Right forelimb (tissue), 1 donor: ENCODE measurements at regions not wholly inside any gene's neighbourhood (a gene's known extent, or its start where the extent isn't known, plus 50 kb on each side); places are given as distances from the start of the nearest gene placed in this dataset.

Experiments
- DNase-seq: peaks from one replicate; pipeline ENCODE4 v3.0.0-alpha.2; 2018

DNA sequence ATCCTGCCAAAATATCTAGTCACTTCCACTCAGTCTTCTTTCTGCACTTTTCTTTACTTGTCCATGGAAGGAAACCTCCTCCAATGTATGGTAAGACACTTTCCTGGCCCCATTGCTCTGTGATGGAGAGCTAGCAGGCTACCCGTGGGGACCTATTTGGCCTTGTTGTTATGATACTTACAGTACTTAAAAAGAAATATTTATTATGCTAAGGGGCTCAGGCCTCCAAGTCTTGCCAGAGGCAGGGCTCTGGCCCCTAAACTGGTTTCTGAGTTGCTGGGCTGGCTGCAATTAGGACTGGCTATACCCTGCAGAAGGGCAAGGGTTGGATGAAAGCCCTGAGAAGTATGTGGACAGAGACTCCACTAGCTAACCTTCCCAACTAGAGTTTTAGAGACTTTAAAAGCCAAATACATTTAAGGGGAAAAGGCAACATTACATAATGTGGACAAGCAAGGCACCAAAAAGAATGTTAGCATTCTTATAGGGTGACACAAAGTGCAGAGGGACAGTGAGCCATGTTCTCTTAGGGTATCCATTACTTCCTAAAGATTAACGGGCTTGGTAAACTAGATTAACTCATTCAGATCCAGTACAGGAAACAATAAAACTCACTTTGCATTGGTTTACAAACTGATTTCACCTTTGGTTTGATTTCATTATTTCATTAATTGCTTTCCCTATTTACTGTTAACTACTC is 84.9 kb upstream of the INHBA start:
- no peak for DNase-seq

GRCh38 chr7:41786944-41787343 is 84.1 kb upstream of the INHBA start:
- DNase-seq: no peak

GRCh38 chr7:41786404-41786803 is 83.5 kb upstream of the INHBA start:
- no peak for DNase-seq

DNA sequence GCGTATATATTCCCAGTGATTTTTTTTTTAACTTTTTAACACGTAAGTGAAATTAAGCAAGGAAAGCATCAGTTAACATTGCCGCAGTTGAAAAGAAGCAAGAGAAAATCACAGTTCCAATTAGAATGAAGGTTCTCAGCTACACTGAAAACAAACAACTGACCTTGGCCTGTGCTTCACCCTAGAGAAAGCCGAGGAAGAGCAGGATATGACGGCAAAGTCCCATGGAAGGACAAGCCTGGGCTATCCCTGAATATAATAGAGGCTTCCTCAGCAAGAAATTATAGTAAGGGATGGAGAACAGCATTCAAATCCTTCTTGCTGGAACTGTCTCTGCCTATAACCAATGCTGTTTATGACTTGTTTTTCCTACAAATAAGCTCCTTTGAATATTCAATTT is 83.0 kb upstream of the INHBA start:
- DNase-seq: no peak

DNA sequence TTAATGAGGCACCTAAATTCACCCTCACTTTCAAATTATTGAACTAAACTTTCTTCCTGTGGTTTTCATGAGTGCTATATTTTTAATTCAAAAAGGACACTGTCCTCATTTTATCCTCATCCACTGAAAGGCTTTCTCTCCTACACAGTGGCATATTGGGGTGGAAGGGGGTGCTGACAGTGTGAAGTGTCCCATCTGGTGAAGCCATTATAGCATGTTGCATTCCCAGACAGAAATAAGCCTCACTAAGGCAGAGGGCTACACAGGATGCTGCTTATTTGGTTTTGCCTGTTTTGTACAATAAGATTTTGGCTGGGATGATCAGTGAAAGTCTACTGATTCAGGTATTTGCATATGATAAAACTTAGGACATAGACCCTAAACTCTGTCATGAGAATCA is 82.4 kb upstream of the INHBA start:
- no peak for DNase-seq

GRCh38 chr7:41779918-41780317 is 77.0 kb upstream of the INHBA start:
- no peak for DNase-seq

GRCh38 chr7:41777894-41778596 is 75.2 kb upstream of the INHBA start:
- DNase-seq: no peak

DNA sequence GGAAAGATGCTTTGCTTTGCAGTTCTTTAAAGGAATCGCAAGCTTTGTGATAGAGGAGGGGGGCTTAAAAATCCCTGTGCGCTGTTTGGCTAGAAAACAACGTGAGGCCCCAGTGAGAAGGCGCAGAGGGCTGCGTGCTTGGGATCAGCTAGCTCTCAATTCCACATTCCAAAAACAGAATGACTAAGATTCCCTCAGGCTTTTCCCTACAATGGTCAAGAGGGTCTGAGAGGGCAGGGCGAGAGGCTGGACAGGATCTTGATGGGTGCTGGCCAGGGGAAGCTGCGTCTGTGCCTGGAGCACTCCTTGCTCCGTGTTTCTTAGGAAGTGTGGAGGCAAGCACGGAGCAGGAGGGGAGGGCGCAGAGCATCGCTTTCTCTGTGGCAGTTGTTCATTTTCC is 72.1 kb upstream of the INHBA start:
- no peak for DNase-seq

- no peak for DNase-seq
Measured at GRCh38 chr7:41773756-41774155, 70.9 kb upstream of the INHBA start.

DNA sequence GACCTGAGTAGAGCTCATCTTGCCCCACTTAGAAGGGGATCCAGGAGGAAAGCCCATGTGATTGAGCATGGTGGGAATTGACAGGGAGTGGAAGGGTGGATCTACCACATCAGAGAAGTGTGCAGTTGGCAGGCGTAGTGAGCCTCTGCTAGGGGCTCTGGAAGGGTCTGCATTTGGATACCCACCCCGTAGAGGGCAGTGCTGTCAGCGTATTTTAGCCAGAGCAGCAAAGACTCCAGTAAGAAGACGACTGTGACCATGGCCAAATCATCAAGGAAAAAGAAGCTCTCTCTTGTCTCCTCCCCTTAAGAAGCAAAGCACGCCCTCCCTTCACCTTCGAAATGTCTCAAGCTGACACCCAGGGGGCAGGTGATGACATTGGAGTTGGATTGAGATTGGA is 68.8 kb upstream of the INHBA start:
- DNase-seq: no peak

GRCh38 chr7:41769162-41769561 is 66.3 kb upstream of the INHBA start:
- DNase-seq: no peak

DNA sequence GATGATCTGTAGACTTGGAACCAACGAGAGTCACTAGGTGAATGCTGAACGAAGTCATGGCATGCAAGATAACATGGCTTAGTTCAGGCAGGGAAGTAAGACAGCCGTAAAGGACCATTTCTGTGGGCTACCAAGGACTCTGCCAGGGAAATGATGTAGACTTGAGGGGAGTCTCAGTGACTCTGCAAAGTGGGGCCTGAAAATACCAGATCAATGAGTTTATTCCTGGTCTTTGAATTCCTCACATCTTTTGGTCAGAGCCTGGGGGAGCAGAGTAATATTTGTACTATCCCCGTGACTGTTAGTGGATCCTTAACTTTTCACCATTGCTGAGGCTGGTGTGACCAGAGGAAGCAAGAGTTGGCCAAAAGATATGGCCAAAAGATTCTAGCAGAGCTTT is 60.7 kb upstream of the INHBA start:
- DNase-seq: no peak

DNA sequence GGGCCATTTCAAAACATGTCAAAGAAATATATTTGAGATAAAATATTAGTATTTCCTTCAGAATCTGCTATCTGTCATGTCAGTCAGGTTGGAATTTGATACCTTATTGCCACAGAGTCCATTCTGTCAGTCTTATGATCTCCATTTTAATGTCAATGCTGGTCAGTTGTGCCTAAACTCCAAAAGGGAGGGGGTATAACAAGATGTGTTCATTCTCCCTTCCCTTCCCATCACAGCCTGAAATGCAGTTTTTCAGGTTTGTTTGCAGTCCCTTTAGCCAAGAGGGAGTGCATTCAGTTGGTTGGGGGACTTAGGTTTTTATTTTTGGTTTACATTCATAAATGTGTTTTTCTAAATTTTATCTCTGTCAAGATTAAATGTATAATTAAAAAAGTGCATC is 59.8 kb upstream of the INHBA start:
- no peak for DNase-seq

GRCh38 chr7:41760293-41760692 is 57.4 kb upstream of the INHBA start:
- DNase-seq: no peak

- DNase-seq: no peak
Measured at GRCh38 chr7:41758321-41758720, 55.4 kb upstream of the INHBA start.

DNA sequence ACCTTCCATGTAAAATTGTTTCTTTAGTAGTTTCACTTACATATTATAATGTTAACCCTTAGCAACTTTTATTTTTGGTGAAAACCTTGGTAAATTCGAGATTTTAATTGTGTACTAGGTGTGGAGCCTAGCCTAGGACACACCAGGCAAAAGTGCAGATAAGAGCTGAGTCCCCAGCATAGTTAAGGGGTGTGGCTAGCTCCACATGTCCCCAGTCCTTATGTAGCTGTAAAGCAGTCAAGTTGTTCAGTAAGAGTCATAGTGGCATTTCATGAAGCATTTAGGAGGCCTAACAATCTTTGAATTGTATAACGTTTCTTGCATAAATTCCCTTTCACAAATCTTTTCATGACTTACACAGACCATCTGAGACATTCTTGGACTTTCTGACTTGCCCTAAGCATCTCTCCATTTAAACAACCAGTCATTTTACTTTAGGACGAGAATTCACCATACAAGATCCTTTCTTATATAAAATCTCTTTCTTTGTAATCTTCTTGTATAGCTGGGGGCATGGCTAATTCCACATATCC is 53.8 kb upstream of the INHBA start:
- no peak for DNase-seq

- DNase-seq: no peak
Measured at GRCh38 chr7:41755096-41755495, 52.2 kb upstream of the INHBA start.

- no peak for DNase-seq
Measured at GRCh38 chr7:41754046-41754445, 51.2 kb upstream of the INHBA start.
